ENCODE measurements at regions not wholly inside any gene's neighbourhood (a gene's known extent, or its start where the extent isn't known, plus 50 kb on each side); places are given as distances from the start of the nearest gene placed in this dataset.

GRCh38 chr21:15207635-15208370, 143.0 kb upstream of the NRIP1 start:
- TF ChIP-seq CTCF (conservative IDR thresholded peaks at IDR 0.05; ENCODE audit: low read depth, low read length), result no peak
- no peak for TF ChIP-seq MXI1 (IDR thresholded peaks at IDR 0.05; ENCODE audit: borderline replicate concordance, low read depth, low read length)
- no peak for TF ChIP-seq USF2 (IDR thresholded peaks at IDR 0.05; ENCODE audit: low read depth, low read length)
- no peak for TF ChIP-seq RCOR1 (IDR thresholded peaks at IDR 0.05; ENCODE audit: insufficient replicate concordance, low read length)
- no peak for TF ChIP-seq ELK1 (IDR thresholded peaks at IDR 0.05; ENCODE audit: borderline replicate concordance, low read depth, low read length)
- no peak for TF ChIP-seq NFE2L2 (IDR thresholded peaks at IDR 0.05; ENCODE audit: low read depth, low read length)
- no peak for TF ChIP-seq SMC3 (IDR thresholded peaks at IDR 0.05; ENCODE audit: low read depth, low read length)
- TF ChIP-seq BHLHE40 (IDR thresholded peaks at IDR 0.05; ENCODE audit: low read depth, low read length), result no peak
- no peak for TF ChIP-seq RFX5 (IDR thresholded peaks at IDR 0.05; ENCODE audit: low read depth, low read length)
- no peak for TF ChIP-seq RAD21 (IDR thresholded peaks at IDR 0.05; ENCODE audit: low read length)
- TF ChIP-seq MAZ (IDR thresholded peaks at IDR 0.05; ENCODE audit: borderline replicate concordance, low read depth, low read length), result no peak
- TF ChIP-seq CEBPB (IDR thresholded peaks at IDR 0.05; ENCODE audit: low read depth, low read length), result no peak
- TF ChIP-seq POLR2A (IDR thresholded peaks at IDR 0.05; ENCODE audit: low read depth, low read length), result no peak
- no peak for TF ChIP-seq MAFK (IDR thresholded peaks at IDR 0.05; ENCODE audit: low read depth, low read length)
- TF ChIP-seq FOS (IDR thresholded peaks at IDR 0.05; ENCODE audit: low read depth, low read length), result no peak
- Histone ChIP-seq H2AK5ac (ENCODE audit: low read depth, low read length) (no peak overlapping the region), H4K91ac (ENCODE audit: insufficient read depth, low read depth, low read length) (no peak overlapping the region), H2BK5ac (ENCODE audit: low read depth, low read length, poor library complexity, severe bottlenecking) (no peak overlapping the region), H3K4me1 (ENCODE audit: control insufficient read depth, insufficient read depth, low read length) (no peaks in the 10 kb centered on the region), H3K14ac (replicated peaks; ENCODE audit: low read depth, low read length) (no peak overlapping the region), H2BK15ac (ENCODE audit: low read depth, low read length) (no peak overlapping the region), H3K56ac (ENCODE audit: extremely low read depth, insufficient read depth, low read length) (no peak overlapping the region), H3K27me3 (ENCODE audit: control insufficient read depth, insufficient read depth, low read length) (no peaks in the 10 kb centered on the region; the same call in 1 of the 2 replicates), H2BK20ac (ENCODE audit: low read depth, low read length) (no peak overlapping the region), H3K18ac (ENCODE audit: low read depth, low read length) (no peak overlapping the region), H3K4ac (ENCODE audit: low read depth, low read length) (no peak overlapping the region), H2AK9ac (replicated peaks; ENCODE audit: low read depth, low read length, poor library complexity) (no peak overlapping the region), H4K8ac (ENCODE audit: low read depth in 2 of 2, low read length in 2 of 2) (no peak overlapping the region), H4K20me1 (ENCODE audit: insufficient read depth, low read length) (no peaks in the 10 kb centered on the region), H3K23ac (ENCODE audit: low read depth, low read length) (no peak overlapping the region), H3K4me2 (ENCODE audit: low read depth, low read length) (no peak overlapping the region), H3K9me3 (ENCODE audit: control insufficient read depth, insufficient read depth, low read length) (no peaks in the 10 kb centered on the region; the same call in 1 of the 2 replicates), H2BK120ac (ENCODE audit: low read depth, low read length) (no peak overlapping the region), H3K79me1 (ENCODE audit: low read depth in 1 of 2, low read length in 2 of 2) (no peaks in the 10 kb centered on the region), H3K9me1 (ENCODE audit: insufficient read depth, low read length) (no peaks in the 10 kb centered on the region), H2AFZ (replicated peaks; ENCODE audit: low read length, poor library complexity) (no peak overlapping the region), H3K36me3 (ENCODE audit: control insufficient read depth, insufficient read depth, low read length) (no peaks in the 10 kb centered on the region), H4K5ac (ENCODE audit: low read depth, low read length) (no peak overlapping the region), H3K27ac (ENCODE audit: insufficient read depth, low read length) (no peak overlapping the region), H3K9ac (ENCODE audit: low read depth, low read length) (no peak overlapping the region), H3K4me3 (ENCODE audit: insufficient read depth, low read depth, low read length) (no peak overlapping the region)
- in situ Hi-C loops (cut with MboI; ENCODE audit: low sequenced_read_pairs) (no loop called here), dilution Hi-C loops (cut with HindIII; ENCODE audit: low sequenced_read_pairs, unreplicated experiment) (no loop called here), intact Hi-C loops (cut with micrococcal nuclease) (no loop called here)
- ChIA-PET POLR2A (ENCODE audit: unreplicated experiment) (no interaction called here), CTCF (no interaction called here)
- BruUV-seq (replicated peaks), result no TSS peak
- DNase-seq (no peak), ATAC-seq (ENCODE audit: low read depth) (no peak)
- WGBS, 2 experiments (ENCODE audit: extremely low coverage in 2 of 2, insufficient read length in 1 of 2), result 69% methylated on average over 10 of the region's 13 CpGs; no CpG with 5 or more reads in 1 of the 2 experiments

Data from IMR-90 (cell line).